Spleen (tissue), 7 donors: ENCODE measurements at regions not wholly inside any gene's neighbourhood (a gene's known extent, or its start where the extent isn't known, plus 50 kb on each side); places are given as distances from the start of the nearest gene placed in this dataset.

Experiments
- POLR2A ChIP-seq, 3 donors: fragments of 450-650 bp; IDR thresholded peaks; one replicate each; pipeline ENCODE4 v1.5.1; 2017; ENCODE audit warnings: antibody characterized with exemption in 3 of 3, mild to moderate bottlenecking in 1 of 3
- POLR2AphosphoS5 ChIP-seq, 3 donors: sonication (generic); formaldehyde crosslinking; IDR thresholded peaks; one replicate each; pipeline ENCODE4 v1.5.1; 2017; ENCODE audit warnings: antibody characterized with exemption in 3 of 3
- TF ChIP-seq, protein P1 (sequence below), 11 experiments: fragments of 200-600 bp in 7 of 11; fragments of 450-650 bp in 4 of 11; sonication (generic) in 4 of 11; IDR thresholded peaks in 8 of 11; conservative IDR thresholded peaks in 3 of 11; 1 replicate in 7 of 11; 2 replicates in 4 of 11; pipeline versions ENCODE4 v1.4.0 to v1.8.0; 2016 to 2021; ENCODE audit warnings: antibody characterized with exemption in 11 of 11, inconsistent platforms in 4 of 11, mild to moderate bottlenecking in 1 of 11
- donor health status: DM: no; HTN: no; CAD: no; lungs with moderate emphysema.
- donor health status: DM: no; HTN: no; CAD: no.
- donor health status: DM: no; HTN: no; CAD: no.

- TF ChIP-seq POLR2A (IDR thresholded peaks at IDR 0.05) (no peak), POLR2AphosphoS5 (IDR thresholded peaks at IDR 0.05) (no peak)
- TF ChIP-seq, protein P1, sequence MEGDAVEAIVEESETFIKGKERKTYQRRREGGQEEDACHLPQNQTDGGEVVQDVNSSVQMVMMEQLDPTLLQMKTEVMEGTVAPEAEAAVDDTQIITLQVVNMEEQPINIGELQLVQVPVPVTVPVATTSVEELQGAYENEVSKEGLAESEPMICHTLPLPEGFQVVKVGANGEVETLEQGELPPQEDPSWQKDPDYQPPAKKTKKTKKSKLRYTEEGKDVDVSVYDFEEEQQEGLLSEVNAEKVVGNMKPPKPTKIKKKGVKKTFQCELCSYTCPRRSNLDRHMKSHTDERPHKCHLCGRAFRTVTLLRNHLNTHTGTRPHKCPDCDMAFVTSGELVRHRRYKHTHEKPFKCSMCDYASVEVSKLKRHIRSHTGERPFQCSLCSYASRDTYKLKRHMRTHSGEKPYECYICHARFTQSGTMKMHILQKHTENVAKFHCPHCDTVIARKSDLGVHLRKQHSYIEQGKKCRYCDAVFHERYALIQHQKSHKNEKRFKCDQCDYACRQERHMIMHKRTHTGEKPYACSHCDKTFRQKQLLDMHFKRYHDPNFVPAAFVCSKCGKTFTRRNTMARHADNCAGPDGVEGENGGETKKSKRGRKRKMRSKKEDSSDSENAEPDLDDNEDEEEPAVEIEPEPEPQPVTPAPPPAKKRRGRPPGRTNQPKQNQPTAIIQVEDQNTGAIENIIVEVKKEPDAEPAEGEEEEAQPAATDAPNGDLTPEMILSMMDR (IDR thresholded peaks at IDR 0.05 in 8 of 11, conservative IDR thresholded peaks at IDR 0.05 in 3 of 11), result no peak
These were observed 76.4 kb upstream of the IKZF1 start for GRCh38 chr7:50228148-50228547.
